ENCODE measurements at regions not wholly inside any gene's neighbourhood (a gene's known extent, or its start where the extent isn't known, plus 50 kb on each side); places are given as distances from the start of the nearest gene placed in this dataset.

- TF ChIP-seq CTCF (conservative IDR thresholded peaks at IDR 0.05) (no peak), ZFX (IDR thresholded peaks at IDR 0.05) (no peak)
Observed at GRCh38 chr7:79723833-79724618, 270.6 kb upstream of the MAGI2 start.

Data from C4-2B (cell line).